ENCODE measurements at regions not wholly inside any gene's neighbourhood (a gene's known extent, or its start where the extent isn't known, plus 50 kb on each side); places are given as distances from the start of the nearest gene placed in this dataset.

DNA sequence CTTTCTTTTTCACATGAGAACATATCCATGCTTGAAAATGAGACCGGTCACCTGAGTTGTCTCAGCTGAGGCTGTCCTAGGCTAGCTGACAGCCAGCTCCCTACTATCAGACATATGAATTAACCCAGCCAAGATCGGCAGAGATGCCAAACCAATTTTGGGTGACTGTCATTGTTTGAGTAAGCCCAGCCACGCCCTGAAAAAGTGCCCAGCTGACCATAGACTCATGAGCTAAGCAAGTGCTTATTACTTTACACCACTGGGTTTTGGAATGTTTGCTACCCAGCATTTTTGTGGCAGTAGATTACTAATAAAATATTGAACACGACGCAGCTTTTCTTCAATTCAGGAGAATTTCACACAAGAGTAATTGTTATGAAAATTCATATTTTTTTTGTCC is 265.2 kb upstream of the LYZL1 start:
- Mint-ChIP-seq H3K4me1 (no peaks in the 10 kb centered on the region), H3K4me3 (no peak overlapping the region), H3K9me3 (peaks cover 5% of the 10 kb centered on the region), H3K27ac (ENCODE audit: low read depth) (no peak overlapping the region), H3K27me3 (peaks cover 5% of the 10 kb centered on the region), H3K36me3 (ENCODE audit: insufficient read depth) (peaks cover 2% of the 10 kb centered on the region)
- DNase-seq (ENCODE audit: low spot score in 2 of 2) (no peak), ATAC-seq (replicated peaks; ENCODE audit: extremely low read depth, poor library complexity, severe bottlenecking) (no peak)

- Mint-ChIP-seq H3K27me3 (peaks cover 8% of the 10 kb centered on the region), H3K9me3 (no peaks in the 10 kb centered on the region), H3K4me3 (no peak overlapping the region), H3K27ac (ENCODE audit: low read depth) (no peak overlapping the region), H3K4me1 (no peaks in the 10 kb centered on the region), H3K36me3 (ENCODE audit: insufficient read depth) (peaks cover 2% of the 10 kb centered on the region)
- no peak for DNase-seq (ENCODE audit: low spot score in 2 of 2)
- no peak for ATAC-seq (replicated peaks; ENCODE audit: extremely low read depth, poor library complexity, severe bottlenecking)
These were observed 262.6 kb upstream of the LYZL1 start for GRCh38 chr10:29026065-29026797.

- DNase-seq (ENCODE audit: low spot score in 2 of 2) (no peak), ATAC-seq (replicated peaks; ENCODE audit: extremely low read depth, poor library complexity, severe bottlenecking) (no peak)
- no peaks in the 10 kb centered on the region for H3K9me3 Mint-ChIP-seq
- H3K27ac Mint-ChIP-seq (ENCODE audit: low read depth): no peak overlapping the region
- H3K4me1 Mint-ChIP-seq: no peaks in the 10 kb centered on the region
- peaks cover 8% of the 10 kb centered on the region for H3K27me3 Mint-ChIP-seq
- no peak overlapping the region for H3K4me3 Mint-ChIP-seq
- peaks cover 2% of the 10 kb centered on the region for H3K36me3 Mint-ChIP-seq (ENCODE audit: insufficient read depth)
These were observed 261.9 kb upstream of the LYZL1 start for GRCh38 chr10:29026802-29027580.

GRCh38 chr10:29028486-29028885 is 260.4 kb upstream of the LYZL1 start:
- H3K4me3 Mint-ChIP-seq: no peak overlapping the region
- DNase-seq (ENCODE audit: low spot score in 2 of 2) (no peak), ATAC-seq (replicated peaks; ENCODE audit: extremely low read depth, poor library complexity, severe bottlenecking) (no peak)
- H3K36me3 Mint-ChIP-seq (ENCODE audit: insufficient read depth): no peaks in the 10 kb centered on the region
- no peaks in the 10 kb centered on the region for H3K9me3 Mint-ChIP-seq
- no peaks in the 10 kb centered on the region for H3K4me1 Mint-ChIP-seq
- no peak overlapping the region for H3K27ac Mint-ChIP-seq (ENCODE audit: low read depth)
- peaks cover 8% of the 10 kb centered on the region for H3K27me3 Mint-ChIP-seq

DNA sequence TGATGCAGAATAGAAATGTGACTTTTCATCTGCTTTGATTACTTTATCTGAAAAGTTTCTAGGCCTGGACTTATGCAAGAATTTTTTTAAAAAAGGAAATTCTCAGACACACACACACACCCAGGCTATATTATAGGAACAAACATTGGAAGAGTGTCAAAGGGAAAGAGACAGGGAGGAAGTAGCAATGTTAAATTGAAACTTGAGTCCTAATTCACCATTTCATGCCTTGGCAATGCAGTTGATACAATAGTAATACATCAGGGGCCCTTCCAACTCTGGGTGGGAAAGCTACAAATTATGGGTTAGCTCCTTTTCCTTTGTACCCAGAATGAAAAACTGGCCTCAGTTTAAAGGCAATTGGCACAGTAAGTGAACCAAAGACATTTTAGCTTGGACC is 258.0 kb upstream of the LYZL1 start:
- Mint-ChIP-seq H3K9me3 (no peaks in the 10 kb centered on the region), H3K27me3 (peaks cover 8% of the 10 kb centered on the region), H3K4me1 (no peaks in the 10 kb centered on the region), H3K4me3 (no peak overlapping the region), H3K36me3 (ENCODE audit: insufficient read depth) (no peaks in the 10 kb centered on the region), H3K27ac (ENCODE audit: low read depth) (no peak overlapping the region)
- no peak for ATAC-seq (replicated peaks; ENCODE audit: extremely low read depth, poor library complexity, severe bottlenecking)
- no peak for DNase-seq (ENCODE audit: low spot score in 2 of 2)

GRCh38 chr10:29032169-29032568 is 256.7 kb upstream of the LYZL1 start:
- Mint-ChIP-seq H3K36me3 (ENCODE audit: insufficient read depth) (no peaks in the 10 kb centered on the region), H3K27ac (ENCODE audit: low read depth) (no peak overlapping the region), H3K9me3 (no peaks in the 10 kb centered on the region), H3K4me1 (no peaks in the 10 kb centered on the region), H3K4me3 (no peak overlapping the region), H3K27me3 (peaks cover 8% of the 10 kb centered on the region)
- no peak for DNase-seq (ENCODE audit: low spot score in 2 of 2)
- no peak for ATAC-seq (replicated peaks; ENCODE audit: extremely low read depth, poor library complexity, severe bottlenecking)

DNA sequence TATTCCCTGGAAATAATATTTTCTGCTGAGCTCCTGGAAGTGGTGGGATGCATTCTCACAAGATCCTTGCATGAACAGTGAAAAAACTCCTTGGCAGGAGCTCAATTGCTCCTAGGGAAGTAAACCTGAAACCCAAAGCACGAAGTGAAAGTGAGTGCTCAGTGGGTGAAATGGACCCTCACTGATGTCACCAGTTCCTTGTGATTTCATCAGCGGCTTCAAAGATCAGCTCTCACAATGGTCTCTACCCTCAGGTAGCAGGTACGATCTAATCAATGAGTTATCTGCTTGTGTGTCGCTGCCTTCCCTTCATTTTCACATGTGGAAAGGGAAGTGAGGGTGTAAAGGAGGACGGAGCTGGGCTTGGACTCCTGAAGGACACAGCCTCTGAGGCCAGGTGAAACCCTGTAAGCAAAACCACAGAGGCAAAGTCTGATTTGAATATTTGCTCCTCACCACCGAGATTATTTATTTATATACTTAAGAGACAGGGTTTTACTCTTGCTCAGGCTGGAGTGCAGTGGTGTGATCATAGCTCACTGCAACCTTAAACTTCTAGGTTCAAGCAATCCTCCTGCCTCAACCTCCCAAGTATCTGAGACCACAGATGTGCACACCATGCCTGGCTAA is 255.4 kb upstream of the LYZL1 start:
- Mint-ChIP-seq H3K27me3 (peaks cover 6% of the 10 kb centered on the region), H3K4me3 (no peak overlapping the region)

GRCh38 chr10:29034592-29034991 is 254.3 kb upstream of the LYZL1 start:
- Mint-ChIP-seq H3K27me3 (no peaks in the 10 kb centered on the region), H3K4me3 (no peak overlapping the region), H3K27ac (ENCODE audit: low read depth) (no peak overlapping the region), H3K4me1 (no peaks in the 10 kb centered on the region), H3K9me3 (no peaks in the 10 kb centered on the region), H3K36me3 (ENCODE audit: insufficient read depth) (no peaks in the 10 kb centered on the region)
- ATAC-seq (replicated peaks; ENCODE audit: extremely low read depth, poor library complexity, severe bottlenecking): no peak
- no peak for DNase-seq (ENCODE audit: low spot score in 2 of 2)

More for the DNA sequence above, 255.4 kb upstream of the LYZL1 start:
- ATAC-seq (replicated peaks; ENCODE audit: extremely low read depth, poor library complexity, severe bottlenecking): no peak
- DNase-seq (ENCODE audit: low spot score in 2 of 2): no peak
- Mint-ChIP-seq H3K9me3 (no peaks in the 10 kb centered on the region), H3K36me3 (ENCODE audit: insufficient read depth) (no peaks in the 10 kb centered on the region), H3K27ac (ENCODE audit: low read depth) (no peak overlapping the region), H3K4me1 (no peaks in the 10 kb centered on the region)

- Mint-ChIP-seq H3K36me3 (ENCODE audit: insufficient read depth) (no peaks in the 10 kb centered on the region), H3K27me3 (no peaks in the 10 kb centered on the region), H3K27ac (ENCODE audit: low read depth) (no peak overlapping the region), H3K4me3 (no peak overlapping the region), H3K9me3 (peaks cover 7% of the 10 kb centered on the region), H3K4me1 (no peaks in the 10 kb centered on the region)
- no peak for DNase-seq (ENCODE audit: low spot score in 2 of 2)
- no peak for ATAC-seq (replicated peaks; ENCODE audit: extremely low read depth, poor library complexity, severe bottlenecking)
These were observed 253.1 kb upstream of the LYZL1 start for GRCh38 chr10:29035721-29036120.

DNA sequence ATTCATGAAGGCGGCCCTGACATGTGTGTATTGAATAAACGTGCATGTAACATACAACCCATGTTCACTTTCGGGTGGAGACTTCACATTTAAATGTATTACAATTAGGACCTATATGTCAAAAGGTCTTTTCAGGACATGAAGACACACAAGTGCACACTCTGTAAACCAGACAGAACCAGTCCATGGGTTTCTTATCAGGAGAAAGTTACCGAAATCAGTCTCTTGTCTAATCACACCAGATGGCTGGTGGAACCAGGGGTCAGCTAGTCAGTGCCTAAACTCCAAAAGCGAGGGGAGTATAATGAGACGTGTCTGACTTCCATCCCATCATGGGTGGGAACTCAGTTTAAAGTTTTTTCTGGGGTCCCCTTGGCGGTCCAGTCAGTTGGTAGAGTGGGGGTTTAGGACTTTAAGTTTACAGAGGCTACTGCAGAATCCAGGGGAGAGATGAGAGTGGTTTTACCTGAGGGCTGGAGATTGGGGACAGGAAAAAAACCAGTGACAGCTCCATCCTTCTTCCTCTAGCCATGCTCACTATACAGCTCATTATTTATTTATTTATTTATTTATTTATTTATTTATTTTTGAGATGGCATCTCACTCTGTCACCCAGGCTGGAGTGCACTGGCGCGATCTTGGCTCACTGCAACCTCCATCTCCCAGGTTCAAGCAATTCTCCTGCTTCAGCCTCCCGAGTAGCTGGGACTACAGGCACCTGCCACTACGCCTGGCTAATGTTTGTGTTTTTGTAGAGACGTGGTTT is 251.3 kb upstream of the LYZL1 start:
- Mint-ChIP-seq H3K9me3 (peaks cover 9% of the 10 kb centered on the region), H3K4me3 (no peak overlapping the region), H3K36me3 (ENCODE audit: insufficient read depth) (no peaks in the 10 kb centered on the region), H3K27me3 (no peaks in the 10 kb centered on the region), H3K4me1 (no peaks in the 10 kb centered on the region), H3K27ac (ENCODE audit: low read depth) (no peak overlapping the region)
- DNase-seq (ENCODE audit: low spot score in 2 of 2): no peak
- no peak for ATAC-seq (replicated peaks; ENCODE audit: extremely low read depth, poor library complexity, severe bottlenecking)

- H3K4me1 Mint-ChIP-seq: no peaks in the 10 kb centered on the region
- no peak overlapping the region for H3K4me3 Mint-ChIP-seq
- H3K27ac Mint-ChIP-seq (ENCODE audit: low read depth): no peak overlapping the region
- no peaks in the 10 kb centered on the region for H3K36me3 Mint-ChIP-seq (ENCODE audit: insufficient read depth)
- no peaks in the 10 kb centered on the region for H3K27me3 Mint-ChIP-seq
- ATAC-seq (replicated peaks; ENCODE audit: extremely low read depth, poor library complexity, severe bottlenecking) (no peak), DNase-seq (ENCODE audit: low spot score in 2 of 2) (no peak)
- peaks cover 9% of the 10 kb centered on the region for H3K9me3 Mint-ChIP-seq
These were observed 249.8 kb upstream of the LYZL1 start for GRCh38 chr10:29039091-29039490.

DNA sequence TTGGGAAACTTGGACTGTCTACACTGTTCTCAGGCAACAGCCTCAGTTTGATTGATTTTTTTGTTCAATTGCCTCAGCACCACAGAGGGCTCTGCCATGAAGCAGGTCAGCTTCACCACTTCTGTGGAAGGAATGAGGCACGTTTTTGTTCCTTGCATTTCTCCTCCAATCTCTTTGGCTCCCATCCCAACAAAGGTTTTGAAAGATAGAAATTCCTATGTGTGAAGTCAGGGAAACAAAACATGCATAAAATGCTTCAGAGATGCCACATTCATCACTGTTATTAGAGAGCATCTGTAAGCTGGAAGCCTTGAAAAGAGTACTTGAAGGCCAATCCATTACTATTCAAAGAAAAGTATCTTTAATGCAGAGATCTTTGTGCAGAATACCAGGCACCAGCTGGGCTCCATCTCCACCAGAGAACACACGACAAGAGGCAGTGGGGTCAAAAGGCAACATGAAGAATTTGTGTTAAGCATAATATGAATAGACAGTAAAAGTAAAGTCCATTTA is 249.1 kb upstream of the LYZL1 start:
- ATAC-seq (replicated peaks; ENCODE audit: extremely low read depth, poor library complexity, severe bottlenecking) (no peak), DNase-seq (ENCODE audit: low spot score in 2 of 2) (no peak)
- Mint-ChIP-seq H3K36me3 (ENCODE audit: insufficient read depth) (no peaks in the 10 kb centered on the region), H3K27ac (ENCODE audit: low read depth) (no peak overlapping the region), H3K9me3 (peaks cover 9% of the 10 kb centered on the region), H3K27me3 (no peaks in the 10 kb centered on the region), H3K4me3 (no peak overlapping the region), H3K4me1 (no peaks in the 10 kb centered on the region)
